SK-N-SH (cell line): ENCODE measurements at regions not wholly inside any gene's neighbourhood (a gene's known extent, or its start where the extent isn't known, plus 50 kb on each side); places are given as distances from the start of the nearest gene placed in this dataset.

Experiments
- CTCF ChIP-seq: fragments of 200-600 bp; sonication (generic); IDR thresholded peaks from 2 replicates; pipeline ENCODE4 v1.6.1; 2017; ENCODE audit warnings: antibody characterized with exemption, mild to moderate bottlenecking, moderate library complexity
- FOXM1 ChIP-seq: IDR thresholded peaks from 2 replicates; pipeline ENCODE4 v1.4.0; 2012; ENCODE audit warnings: low read depth, mild to moderate bottlenecking
- GABPA ChIP-seq: IDR thresholded peaks from 2 replicates; pipeline ENCODE4 v1.4.0; 2012; ENCODE audit warnings: low read depth, mild to moderate bottlenecking
- JUND ChIP-seq: IDR thresholded peaks from 2 replicates; pipeline ENCODE4 v1.4.0; 2012
- MXI1 ChIP-seq: IDR thresholded peaks from 2 replicates; pipeline ENCODE4 v1.6.1; 2012; ENCODE audit warnings: mild to moderate bottlenecking, low read depth, low read length, improper control_type of control experiment
- NFIC ChIP-seq: IDR thresholded peaks from 2 replicates; pipeline ENCODE4 v1.4.0; 2012; ENCODE audit warnings: borderline replicate concordance
- POLR2AphosphoS5 ChIP-seq: IDR thresholded peaks from 2 replicates; pipeline ENCODE4 v1.6.1; 2012; ENCODE audit warnings: low read depth, low read length
- RAD21 ChIP-seq: IDR thresholded peaks from 2 replicates; pipeline ENCODE4 v1.6.1; 2012; ENCODE audit warnings: mild to moderate bottlenecking, low read length
- RFX5 ChIP-seq: IDR thresholded peaks from 2 replicates; pipeline ENCODE4 v1.6.1; 2012; ENCODE audit warnings: mild to moderate bottlenecking, improper control_type of control experiment, low read length
- TAF1 ChIP-seq: IDR thresholded peaks from 2 replicates; pipeline ENCODE4 v1.6.1; 2012; ENCODE audit warnings: low read depth, mild to moderate bottlenecking, low read length, moderate library complexity, borderline replicate concordance
- YY1 ChIP-seq: IDR thresholded peaks from 2 replicates; pipeline ENCODE4 v1.4.0; 2012; ENCODE audit warnings: low read depth, mild to moderate bottlenecking
- ZBTB33 ChIP-seq: IDR thresholded peaks from 2 replicates; pipeline ENCODE4 v1.4.0; 2012; ENCODE audit warnings: low read depth, borderline replicate concordance

GRCh38 chr16:85991425-85991824 is 92.5 kb downstream of the IRF8 start:
- TF ChIP-seq CTCF (no peak), RAD21 (no peak), POLR2AphosphoS5 (no peak), YY1 (no peak), TAF1 (no peak), MXI1 (no peak), FOXM1 (no peak), GABPA (no peak), NFIC (no peak), JUND (no peak), RFX5 (no peak), ZBTB33 (no peak)
